CD4-positive, alpha-beta T cell treated with Interleukin-4 for 1 hour (primary cell): ENCODE measurements at regions not wholly inside any gene's neighbourhood (a gene's known extent, or its start where the extent isn't known, plus 50 kb on each side); places are given as distances from the start of the nearest gene placed in this dataset.
"Not testable (repeated sequence)": the region's sequence is repeated elsewhere in the genome, so short reads cannot be mapped to it uniquely, and the experiment has no call there.

Experiments used
- DNase-seq, 2 donors: peaks; one replicate each; pipeline ENCODE4 v3.0.0-alpha.2; 2020 to 2022

DNA sequence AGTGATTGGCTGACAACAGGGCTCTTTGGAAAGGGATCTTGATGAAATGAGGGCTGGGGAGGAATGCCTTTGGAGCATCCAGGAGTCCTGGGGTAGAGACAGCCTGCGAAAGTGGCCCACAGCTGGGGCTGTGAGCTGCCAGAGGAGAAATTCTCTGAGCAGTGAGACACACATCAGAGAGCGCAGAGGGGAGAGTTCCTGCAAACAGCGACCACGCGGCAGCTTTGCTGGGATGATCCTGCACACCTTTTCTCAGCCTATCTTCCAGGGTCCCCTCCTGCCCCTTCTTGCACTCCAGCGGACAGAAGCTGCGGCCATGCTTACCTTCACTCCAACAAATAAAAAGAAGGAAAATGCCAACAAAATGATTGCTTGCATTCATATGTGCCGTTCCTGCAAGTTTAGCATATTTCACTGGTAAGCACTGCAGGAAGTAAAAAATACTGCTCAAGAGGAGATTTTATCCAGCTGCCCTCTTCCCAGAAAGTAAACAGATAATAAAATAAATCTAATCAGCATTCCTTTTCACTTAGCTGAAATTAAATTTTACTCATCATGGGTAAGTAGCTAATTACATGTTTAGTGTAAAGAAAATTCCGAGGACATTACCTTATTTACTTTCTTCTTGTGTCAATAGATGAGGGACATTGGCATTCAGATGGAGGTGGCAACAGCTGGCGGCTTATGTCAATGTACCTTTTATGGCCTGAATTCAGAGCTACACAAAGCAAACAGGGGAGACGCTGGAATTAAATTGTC is 339.9 kb upstream of the ARID1B start:
- DNase-seq = no peak

DNA sequence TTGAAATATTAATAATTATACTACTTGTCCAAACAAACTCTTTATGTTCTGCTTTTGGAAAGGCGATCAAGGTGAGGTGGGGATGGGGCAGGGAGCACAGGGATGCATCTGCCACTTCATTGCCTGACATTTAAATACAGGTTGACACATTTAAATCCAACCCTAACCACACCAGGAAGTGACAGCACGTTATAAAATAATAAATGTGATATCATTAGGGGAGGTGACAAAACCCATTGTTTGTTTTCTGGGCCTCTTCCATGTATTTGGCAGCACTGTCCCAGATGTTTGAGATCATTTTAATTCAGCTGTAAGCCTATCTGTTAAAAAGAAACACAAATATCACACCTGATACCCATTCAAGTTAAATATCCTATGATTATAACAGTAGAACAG is 342.4 kb upstream of the ARID1B start:
- no peak for DNase-seq

DNA sequence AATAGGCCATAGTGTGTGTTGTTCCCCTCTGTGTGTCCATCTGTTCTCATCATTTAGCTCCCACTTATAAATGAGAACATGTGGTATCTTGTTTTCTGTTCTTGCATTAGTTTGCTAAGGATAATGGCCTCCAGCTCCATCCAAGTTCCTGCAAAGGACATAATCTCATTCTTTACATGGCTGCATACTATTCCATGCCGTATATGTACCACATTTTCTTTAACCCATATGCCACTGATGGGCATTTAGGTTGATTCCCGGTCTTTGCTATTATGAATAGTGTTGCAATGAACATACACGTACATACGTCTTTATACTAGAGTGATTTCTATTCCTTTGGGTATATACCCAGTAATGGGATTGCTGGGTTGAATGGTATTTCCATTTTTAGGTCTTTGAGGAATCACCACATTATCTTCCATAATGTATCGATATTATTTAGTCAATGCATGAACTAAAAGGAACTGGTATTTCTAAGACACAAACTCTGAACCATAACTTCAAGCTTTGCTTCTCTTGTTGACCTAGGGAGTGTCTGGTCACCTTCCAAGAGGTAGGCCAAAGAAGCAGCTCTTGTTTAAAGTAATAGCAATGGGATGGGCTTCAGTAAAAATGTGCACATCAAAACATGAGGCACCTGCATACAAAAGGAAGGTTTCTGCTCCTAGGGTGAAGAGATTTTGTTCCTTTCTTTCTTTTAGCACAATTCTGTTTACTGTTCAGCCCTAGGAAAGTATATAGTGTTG is 343.0 kb upstream of the ARID1B start:
- DNase-seq = no peak

DNA sequence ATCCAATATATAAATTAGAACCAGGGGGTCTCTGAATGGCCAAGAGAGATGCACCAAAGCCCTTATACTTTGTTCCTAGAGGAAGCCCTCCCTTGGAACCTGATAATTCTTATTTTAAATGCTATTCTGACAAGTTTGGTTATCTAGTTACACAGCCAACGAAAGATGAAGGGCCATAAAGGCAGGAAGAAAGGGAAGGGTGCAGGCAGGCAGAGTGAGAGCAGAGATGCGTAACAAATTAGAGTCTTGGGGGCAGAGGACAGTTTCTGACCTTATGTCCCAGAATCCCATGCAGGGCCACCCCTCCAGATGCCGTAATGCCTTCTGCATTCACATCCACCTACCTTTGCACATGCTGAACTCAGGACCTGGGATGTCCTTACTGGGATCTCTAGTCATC is 344.6 kb upstream of the ARID1B start:
- DNase-seq = no peak

DNA sequence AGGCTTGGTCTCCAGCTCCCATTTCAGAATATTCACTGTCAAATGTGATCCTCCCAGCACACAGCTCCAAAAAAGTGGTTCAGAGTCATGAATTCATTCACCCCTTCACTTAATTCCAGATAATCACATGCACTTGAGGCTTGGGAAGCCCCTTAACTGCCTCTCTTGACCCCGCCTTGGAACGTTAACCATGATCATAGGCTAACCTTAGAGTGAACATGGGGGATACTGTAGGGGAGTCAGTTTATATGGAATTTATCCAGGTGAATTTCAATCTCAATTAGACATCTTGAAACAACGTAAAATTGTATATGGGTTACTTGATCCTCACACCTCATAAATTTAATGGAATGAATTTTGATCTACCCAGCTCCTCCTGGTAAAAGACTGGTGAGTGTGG is 346.8 kb upstream of the ARID1B start:
- no peak for DNase-seq

DNA sequence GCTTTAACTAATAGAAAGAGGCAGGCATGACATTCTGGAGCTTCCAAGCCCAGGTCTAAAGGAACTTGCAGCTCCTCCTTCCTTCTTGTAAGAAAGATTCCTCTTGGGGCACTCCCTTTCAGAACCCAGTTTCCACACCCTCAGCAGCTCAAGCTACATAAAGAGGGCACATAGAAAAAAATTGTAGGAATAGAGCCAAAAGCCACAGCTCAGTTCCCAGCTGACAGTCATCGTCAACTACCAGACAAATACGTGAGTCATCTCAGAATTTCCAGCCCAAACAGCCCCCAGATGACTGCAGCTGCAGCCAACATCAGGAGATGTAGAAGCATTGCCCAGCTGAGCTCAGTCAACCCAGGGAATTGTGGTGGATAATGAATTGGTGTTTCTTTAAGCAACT is 349.8 kb upstream of the ARID1B start:
- DNase-seq = no peak

DNA sequence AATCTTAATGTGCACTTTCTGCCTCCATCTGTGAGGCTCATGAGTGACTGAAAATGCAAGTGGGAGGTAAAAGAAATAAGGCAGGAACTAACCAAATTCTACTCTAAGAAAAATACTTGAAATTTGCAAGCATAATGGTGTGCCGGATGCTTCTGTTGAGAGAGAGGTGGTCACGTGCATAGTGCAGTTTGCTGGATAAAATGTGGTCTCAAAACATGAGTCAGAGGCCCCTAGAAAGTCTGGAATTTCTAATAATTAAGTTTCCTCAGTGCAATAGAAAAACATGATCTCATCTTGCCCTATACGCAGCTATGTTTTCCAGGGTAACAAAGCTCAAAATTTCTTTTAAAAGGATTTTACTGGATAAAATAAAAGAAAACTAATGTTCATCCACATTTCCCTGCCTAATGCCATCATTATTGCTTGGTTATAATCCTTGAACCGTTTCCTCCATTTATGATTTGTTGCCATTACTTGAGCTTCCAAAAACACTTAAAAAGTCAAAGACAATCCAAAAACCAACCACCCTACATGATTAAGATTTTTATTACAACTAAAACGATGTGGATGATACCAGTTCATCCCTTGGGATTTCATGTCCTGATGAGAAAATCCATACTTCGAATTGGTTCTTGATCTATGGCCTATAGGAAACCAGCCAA is 351.7 kb upstream of the ARID1B start:
- DNase-seq = no peak

DNA sequence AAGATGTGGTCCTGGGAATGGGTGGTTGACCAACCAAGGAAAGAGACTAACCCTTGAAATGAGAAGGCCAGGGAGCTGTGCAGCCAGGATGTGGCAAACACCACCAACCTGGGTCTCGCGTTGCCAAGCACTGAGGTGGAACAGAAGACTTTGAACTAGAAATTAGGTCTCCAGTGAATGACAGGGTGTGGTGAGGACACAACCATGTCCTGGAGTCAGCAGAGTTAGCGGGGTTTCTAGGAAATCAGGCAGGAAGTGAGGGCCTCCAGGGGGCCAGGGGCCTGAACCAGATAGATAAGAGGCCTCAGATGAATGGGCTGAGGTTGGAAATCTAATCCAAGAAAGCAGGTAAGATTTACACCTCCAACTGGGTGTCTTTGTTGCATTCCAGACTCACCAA is 353.3 kb upstream of the ARID1B start:
- DNase-seq = peak; percentile 28 to 58

DNA sequence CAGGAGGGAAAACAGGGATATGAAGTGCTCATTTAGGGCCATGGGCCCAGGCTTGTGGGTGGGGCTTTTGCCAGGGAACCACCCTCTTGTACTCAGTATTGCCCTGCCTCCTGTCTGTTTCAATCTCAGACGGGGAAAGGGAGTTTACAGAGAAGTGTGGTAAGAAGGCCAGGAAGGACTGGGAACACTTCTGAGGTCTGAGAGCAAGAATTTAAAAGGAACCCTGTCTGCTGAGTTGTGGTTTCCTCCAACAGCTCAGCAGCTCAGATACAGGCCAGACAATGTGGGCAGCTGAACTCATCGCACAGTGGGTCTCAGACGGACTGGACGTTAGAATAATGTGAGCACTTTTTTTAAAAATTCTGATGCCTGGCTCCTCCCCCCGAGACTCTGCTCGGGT is 354.1 kb upstream of the ARID1B start:
- DNase-seq = peak in 1 of 2 donors; percentile 44

DNA sequence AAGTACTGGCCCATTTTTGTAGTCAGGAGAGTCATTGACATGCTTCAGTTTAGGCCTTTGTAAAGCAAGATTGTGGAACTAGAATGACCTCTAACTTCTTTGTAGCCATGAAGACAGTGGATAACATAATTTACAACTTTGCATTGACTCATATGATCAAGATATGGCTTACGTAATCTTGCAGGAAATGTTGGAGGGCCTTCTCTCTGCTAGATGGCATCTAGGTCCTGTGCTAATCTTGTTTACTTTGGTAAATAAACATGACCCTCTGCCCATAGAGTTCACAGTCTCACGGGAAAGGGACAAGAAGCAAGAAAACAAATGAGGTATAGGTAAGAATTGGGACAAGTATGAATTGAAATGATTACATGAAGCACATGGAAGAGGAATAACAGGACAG is 355.2 kb upstream of the ARID1B start:
- no peak for DNase-seq

DNA sequence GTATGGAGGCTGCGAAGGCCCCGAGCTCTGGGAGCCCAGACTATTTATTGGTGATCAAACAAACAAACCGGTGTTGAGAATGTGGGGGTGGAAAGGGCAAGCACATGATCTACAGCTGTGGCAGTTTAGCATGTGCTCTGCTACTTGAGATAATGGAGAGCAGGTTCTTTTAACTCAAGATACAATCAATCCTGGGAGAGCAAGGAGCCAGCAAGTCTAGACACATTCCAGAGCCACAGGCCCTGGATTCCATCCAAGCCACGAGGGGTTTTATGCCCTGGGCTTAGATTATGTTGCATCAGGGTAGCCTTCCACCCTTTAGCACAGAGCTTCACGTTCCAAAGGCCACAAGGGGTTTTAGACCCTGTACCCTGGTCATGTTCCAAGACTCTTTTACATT is 355.9 kb upstream of the ARID1B start:
- not testable (repeated sequence) for DNase-seq

DNA sequence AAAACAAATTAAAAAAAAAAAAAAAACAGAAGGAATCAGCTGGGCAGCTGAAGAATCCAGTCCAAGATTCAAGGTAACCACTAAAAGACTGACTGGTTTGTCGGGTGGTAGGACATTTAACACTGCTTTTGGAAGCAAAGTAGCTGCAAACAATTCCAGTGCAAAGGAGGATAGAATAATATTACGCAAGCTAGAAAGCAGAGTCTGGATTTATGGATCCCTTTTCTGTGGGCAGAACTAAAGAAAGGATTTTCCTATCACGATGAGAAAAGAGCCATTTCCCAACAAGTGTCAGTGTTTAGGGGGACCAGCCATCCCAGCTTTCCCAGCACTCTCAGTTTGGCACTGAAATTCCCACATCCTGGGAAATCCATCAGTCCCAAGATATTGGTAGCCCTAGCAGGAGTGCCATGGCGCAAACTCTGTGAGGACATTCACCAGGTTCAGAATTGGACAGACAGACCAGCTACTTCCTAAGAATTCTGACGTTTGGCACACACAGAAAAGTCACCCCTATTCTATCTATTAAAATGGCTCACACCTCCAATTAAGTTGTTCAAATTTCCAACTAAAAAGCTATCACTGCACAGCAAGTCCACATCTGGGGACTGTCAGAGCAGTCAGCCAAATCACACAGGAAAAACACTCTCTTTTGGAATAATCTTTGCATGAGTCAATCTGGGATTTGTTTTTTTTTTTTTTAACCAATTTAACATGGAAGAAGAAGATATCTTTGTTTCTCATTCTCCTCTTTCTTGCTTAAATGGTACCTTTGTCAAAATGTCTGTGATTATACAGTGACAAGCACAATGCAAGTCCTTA is 356.8 kb upstream of the ARID1B start:
- no peak for DNase-seq

DNA sequence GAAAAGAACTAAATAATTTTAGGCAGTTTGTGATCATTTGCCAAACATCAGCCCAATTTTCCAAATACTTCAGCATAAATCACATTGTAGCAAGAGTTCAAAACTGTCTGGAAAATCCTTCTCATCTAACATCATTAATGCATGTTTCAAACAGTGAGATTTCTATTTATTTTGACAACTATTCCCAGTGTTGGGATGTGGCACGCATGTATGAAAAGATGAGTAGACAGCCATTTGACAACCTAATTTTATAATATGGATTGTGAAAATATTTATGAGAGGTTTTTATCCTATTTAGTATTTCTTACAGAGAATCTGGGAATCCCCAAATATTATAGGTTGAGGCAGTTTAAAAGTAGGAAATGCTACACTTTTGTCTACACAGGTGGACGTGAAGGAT is 357.6 kb upstream of the ARID1B start:
- no peak for DNase-seq

DNA sequence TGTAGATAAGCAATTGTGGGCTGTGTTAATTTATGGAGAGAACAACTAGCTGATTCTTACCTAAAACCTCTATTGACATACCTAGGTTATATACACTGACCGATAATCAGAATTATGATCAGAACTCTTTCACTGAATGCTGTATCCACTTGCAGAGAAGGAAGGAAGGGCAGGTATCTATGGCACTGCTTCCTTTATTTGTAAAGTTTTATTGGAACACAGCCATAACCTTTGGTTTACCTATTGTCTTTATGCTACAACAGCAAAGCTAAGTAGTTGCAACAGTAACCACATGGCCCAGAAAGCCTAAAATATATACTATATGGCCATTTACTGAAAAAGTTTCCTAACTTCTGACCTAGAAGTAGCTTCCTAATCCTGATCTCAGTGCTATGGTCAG is 358.9 kb upstream of the ARID1B start:
- no peak for DNase-seq

DNA sequence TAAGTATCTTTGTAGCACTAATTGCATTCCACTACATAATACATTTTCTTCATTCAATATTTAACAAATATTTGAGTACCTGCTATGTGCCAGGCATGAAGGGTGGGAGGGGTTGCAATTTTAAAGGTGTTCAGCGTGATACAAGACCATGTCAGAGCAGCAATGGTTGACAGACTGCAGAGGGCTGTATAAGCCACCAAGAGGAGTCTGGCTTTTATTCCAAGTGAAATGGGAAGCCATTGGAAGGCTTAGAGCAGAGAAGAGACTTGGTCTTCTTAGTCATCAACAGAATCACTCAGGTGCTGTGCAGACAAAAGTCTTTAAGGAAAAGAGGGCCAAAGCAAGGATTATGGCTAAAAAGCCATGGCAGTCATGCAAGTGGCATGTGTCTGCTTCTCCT is 360.8 kb upstream of the ARID1B start:
- no peak for DNase-seq

DNA sequence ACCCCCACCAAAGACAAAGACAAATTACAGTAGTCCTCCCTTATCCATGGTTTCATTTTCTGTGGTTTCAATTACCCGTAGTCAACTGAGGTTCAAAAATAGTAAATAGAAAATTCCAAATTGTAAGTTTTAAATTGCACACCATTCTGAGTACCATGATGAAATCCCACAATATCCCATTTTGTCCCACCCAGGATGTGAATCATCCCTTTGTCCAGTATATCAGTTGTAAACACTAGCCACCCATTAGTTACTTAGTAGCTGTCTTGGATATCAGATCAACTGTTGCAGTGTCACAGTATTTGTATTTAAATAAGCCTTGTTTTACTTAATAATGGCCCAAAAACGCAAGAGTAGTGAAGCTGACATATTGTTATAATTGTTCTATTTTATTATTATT is 364.0 kb upstream of the ARID1B start:
- no peak for DNase-seq

DNA sequence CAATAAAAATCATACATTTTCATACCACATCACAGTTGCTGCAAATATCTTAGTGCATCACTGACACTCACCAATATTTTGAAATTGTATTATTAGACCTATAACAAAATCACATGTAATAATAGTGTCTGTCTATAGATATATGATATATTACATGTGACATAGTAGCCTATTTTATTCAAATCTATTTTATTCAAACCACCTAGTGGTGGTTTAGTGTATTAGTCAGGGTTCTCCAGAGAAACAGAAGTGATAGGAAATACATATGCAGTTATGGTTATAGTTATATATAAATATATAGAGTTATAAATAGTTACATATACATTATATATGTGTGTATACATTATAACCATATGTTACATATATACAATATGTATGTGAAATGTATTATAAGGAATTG is 366.5 kb upstream of the ARID1B start:
- no peak for DNase-seq

DNA sequence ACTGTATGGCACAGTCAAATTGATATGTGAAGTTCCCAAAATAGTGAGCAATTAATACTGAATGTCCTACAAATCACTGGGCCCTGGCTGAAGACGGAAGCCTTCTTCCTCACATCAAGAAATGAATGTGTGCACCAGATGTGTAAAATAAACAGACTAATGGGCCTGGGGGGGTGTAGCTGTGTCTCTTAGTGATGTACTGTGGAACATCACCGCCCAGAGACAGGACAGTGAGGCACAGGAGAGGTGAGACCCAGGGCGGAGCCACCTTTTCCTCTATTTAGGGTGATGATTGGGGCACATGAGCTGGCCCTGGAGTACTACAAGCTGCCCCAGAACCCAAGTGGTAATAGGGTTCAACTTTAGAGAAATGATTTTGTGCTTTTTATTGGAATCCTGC is 368.5 kb upstream of the ARID1B start:
- DNase-seq = no peak

DNA sequence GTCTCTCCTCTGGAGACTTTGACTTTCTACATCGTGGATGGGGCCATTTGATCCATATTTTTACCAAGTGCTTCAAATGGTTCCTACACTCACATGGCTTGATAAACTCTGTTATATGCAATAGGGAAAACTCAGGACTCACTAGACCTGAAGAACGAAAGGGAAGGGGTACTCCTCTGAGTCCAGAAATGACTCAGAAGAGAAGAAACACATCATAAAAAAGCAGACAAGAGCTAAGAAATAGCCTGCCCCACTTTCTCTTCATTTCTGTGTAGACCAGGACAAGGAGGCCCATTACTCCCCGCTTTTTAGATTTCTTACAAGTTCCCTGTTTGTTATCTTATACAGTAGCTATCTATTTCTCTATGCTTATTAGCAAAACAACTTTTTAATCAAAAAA is 369.8 kb upstream of the ARID1B start:
- no peak for DNase-seq

DNA sequence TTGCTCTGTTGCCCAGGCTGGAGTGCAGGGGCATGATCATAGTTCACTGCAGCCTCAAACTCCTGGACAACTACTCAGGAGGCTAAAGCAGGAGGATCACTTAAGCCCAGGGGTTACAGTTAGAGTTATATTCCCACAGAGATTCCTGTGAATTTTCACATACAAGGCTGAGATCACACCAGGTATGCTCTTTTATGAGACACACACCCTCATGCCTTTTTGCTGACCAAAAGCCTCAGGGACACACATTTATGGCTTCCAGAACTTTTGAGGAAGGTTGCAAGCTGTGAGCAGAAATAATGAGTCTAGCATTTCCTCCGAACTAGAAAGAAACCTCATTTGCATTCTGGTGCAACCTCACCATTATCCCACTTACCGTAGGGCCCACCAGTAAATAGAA is 370.5 kb upstream of the ARID1B start:
- no peak for DNase-seq

DNA sequence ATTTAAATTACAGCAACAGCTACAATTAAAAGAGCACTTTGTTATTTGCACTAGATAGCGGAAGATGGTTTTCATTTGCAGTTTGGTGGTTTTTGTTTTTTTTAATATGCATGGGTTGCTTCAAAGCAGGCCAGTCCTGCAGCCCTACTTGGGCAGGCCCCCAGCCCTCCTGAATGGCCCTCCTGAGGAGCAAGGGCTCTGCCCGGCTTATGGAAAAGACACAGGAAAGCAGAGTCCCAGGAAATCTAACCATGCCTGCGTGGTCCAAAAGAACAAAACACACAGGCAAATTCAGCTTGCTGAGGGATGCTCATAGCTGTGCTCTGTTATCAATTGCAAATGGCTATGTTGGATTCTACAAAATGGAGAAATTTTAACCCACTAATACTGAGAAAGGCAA is 371.1 kb upstream of the ARID1B start:
- no peak for DNase-seq

DNA sequence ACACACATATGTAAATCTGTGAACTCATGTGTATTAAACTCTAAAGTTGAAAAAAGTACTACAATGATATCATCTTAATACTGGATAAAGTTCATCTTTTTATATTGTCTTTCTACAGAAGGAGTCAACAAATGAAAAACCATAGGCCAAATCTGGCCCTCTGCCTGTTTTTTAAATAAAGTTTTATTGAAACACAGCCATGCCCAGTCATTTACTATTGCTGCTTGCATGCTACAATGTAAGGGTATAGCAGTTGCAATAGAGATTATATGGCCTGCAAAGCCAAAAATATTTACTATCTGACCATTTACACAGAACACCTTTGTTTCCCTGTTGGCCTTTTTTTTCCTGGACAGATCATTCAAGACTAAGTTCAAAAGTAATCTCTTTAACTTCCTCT is 374.6 kb upstream of the ARID1B start:
- no peak for DNase-seq

DNA sequence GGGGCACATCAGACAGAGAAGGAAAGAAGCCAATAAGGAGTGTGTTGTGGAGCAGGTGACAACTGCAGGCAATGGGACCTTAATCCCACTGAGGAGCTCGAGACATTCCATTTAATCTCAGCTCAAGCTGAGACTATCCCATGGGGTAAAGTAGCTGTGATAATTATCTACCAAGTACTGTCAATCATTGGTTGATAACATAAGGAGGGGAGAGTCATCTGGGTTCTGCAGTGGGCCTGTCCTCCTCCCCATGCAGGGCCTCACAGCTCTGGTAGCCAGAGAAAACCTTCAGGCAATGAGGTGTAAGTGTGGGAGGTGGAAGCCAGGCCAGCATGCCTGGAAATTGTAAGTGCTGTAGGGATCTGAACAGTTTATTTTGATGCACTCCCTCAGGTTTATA is 375.0 kb upstream of the ARID1B start:
- no peak for DNase-seq
